ENCODE measurements at regions not wholly inside any gene's neighbourhood (a gene's known extent, or its start where the extent isn't known, plus 50 kb on each side); places are given as distances from the start of the nearest gene placed in this dataset.

- Histone ChIP-seq H2AFZ (ENCODE audit: control insufficient read depth, low read length) (no peak overlapping the region), H3K79me2 (ENCODE audit: control insufficient read depth, insufficient read depth, low read length) (no peaks in the 10 kb centered on the region), H3K4me2 (ENCODE audit: control insufficient read depth, extremely low read depth, insufficient read depth, low read depth, low read length) (no peak overlapping the region), H3K27ac (ENCODE audit: control insufficient read depth, insufficient read depth, low read length) (no peak overlapping the region), H4K20me1 (ENCODE audit: control insufficient read depth, extremely low read depth, insufficient read depth, low read length) (no peaks in the 10 kb centered on the region), H3K27me3 (ENCODE audit: control insufficient read depth, extremely low read depth, insufficient read depth, low read length) (no peaks in the 10 kb centered on the region), H3K4me1 (ENCODE audit: control insufficient read depth, extremely low read depth, insufficient read depth, low read length) (no peaks in the 10 kb centered on the region), H3K9me3 (ENCODE audit: control insufficient read depth, low read depth, low read length) (no peaks in the 10 kb centered on the region), H3K4me3 (ENCODE audit: control insufficient read depth in 2 of 3, extremely low read depth in 1 of 3, insufficient read depth in 2 of 3, low read depth in 1 of 3, low read length in 3 of 3) (no peak overlapping the region), H3K9ac (ENCODE audit: control insufficient read depth, extremely low read depth, insufficient read depth, low read length) (no peak overlapping the region), H3K36me3 (ENCODE audit: control insufficient read depth in 2 of 2, extremely low read depth in 1 of 2, insufficient read depth in 2 of 2, low read length in 2 of 2) (no peaks in the 10 kb centered on the region), H3K9me1 (ENCODE audit: control insufficient read depth, extremely low read depth, insufficient read depth, low read length) (no peaks in the 10 kb centered on the region)
- FAIRE-seq (no peak), DNase-seq (ENCODE audit: low read depth, low spot score) (no peak)
- dilution Hi-C loops (cut with MboI; ENCODE audit: extremely low pct_ligation_motif_present, low sequenced_read_pairs), result no loop called here
- TF ChIP-seq CTCF (optimal IDR thresholded peaks at IDR 0.05 in 1 of 3, IDR thresholded peaks at IDR 0.05 in 1 of 3, conservative IDR thresholded peaks at IDR 0.05 in 1 of 3; ENCODE audit: extremely low read depth in 1 of 3, insufficient read depth in 2 of 3, low read length in 3 of 3) (no peak), EZH2 (IDR thresholded peaks at IDR 0.05; ENCODE audit: low read length) (no peak)
Measured at GRCh38 chr1:191852907-191853306, 305.4 kb upstream of the RGS18 start.

DNA sequence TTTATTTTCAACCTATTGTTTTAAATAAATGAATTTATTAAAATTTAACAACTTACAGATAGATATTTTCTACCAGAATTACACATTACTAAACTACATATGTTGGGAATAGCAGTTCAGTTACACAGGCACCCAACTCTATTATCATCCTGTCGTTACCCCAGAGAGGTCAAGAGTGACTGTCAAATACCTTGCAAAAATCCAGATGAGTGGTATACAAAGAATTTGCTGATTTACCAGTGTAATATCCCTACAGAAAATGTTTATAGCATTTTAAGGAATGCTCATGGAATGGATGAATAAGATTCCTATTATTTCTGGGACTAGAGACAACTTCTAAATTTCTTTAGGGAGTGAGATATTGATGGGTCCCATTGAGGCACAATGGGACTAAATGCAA is 300.7 kb upstream of the RGS18 start:
- FAIRE-seq (no peak), DNase-seq (ENCODE audit: low read depth, low spot score) (no peak)
- H3K9me3 ChIP-seq (ENCODE audit: control insufficient read depth, low read depth, low read length), result no peaks in the 10 kb centered on the region
- no peaks in the 10 kb centered on the region for H4K20me1 ChIP-seq (ENCODE audit: control insufficient read depth, extremely low read depth, insufficient read depth, low read length)
- no peaks in the 10 kb centered on the region for H3K9me1 ChIP-seq (ENCODE audit: control insufficient read depth, extremely low read depth, insufficient read depth, low read length)
- dilution Hi-C loops (cut with MboI; ENCODE audit: extremely low pct_ligation_motif_present, low sequenced_read_pairs), result no loop called here
- no peaks in the 10 kb centered on the region for H3K27me3 ChIP-seq (ENCODE audit: control insufficient read depth, extremely low read depth, insufficient read depth, low read length)
- no peaks in the 10 kb centered on the region for H3K79me2 ChIP-seq (ENCODE audit: control insufficient read depth, insufficient read depth, low read length)
- H3K4me1 ChIP-seq (ENCODE audit: control insufficient read depth, extremely low read depth, insufficient read depth, low read length), result no peaks in the 10 kb centered on the region
- H3K27ac ChIP-seq (ENCODE audit: control insufficient read depth, insufficient read depth, low read length), result no peak overlapping the region
- H3K36me3 ChIP-seq (ENCODE audit: control insufficient read depth in 2 of 2, extremely low read depth in 1 of 2, insufficient read depth in 2 of 2, low read length in 2 of 2), result no peaks in the 10 kb centered on the region
- H2AFZ ChIP-seq (ENCODE audit: control insufficient read depth, low read length), result no peak overlapping the region
- TF ChIP-seq EZH2 (IDR thresholded peaks at IDR 0.05; ENCODE audit: low read length) (no peak), CTCF (optimal IDR thresholded peaks at IDR 0.05 in 1 of 3, IDR thresholded peaks at IDR 0.05 in 1 of 3, conservative IDR thresholded peaks at IDR 0.05 in 1 of 3; ENCODE audit: extremely low read depth in 1 of 3, insufficient read depth in 2 of 3, low read length in 3 of 3) (no peak)
- no peak overlapping the region for H3K4me3 ChIP-seq (ENCODE audit: control insufficient read depth in 2 of 3, extremely low read depth in 1 of 3, insufficient read depth in 2 of 3, low read depth in 1 of 3, low read length in 3 of 3)
- H3K4me2 ChIP-seq (ENCODE audit: control insufficient read depth, extremely low read depth, insufficient read depth, low read depth, low read length), result no peak overlapping the region
- H3K9ac ChIP-seq (ENCODE audit: control insufficient read depth, extremely low read depth, insufficient read depth, low read length), result no peak overlapping the region

All from keratinocyte (primary cell).